ENCODE measurements at regions not wholly inside any gene's neighbourhood (a gene's known extent, or its start where the extent isn't known, plus 50 kb on each side); places are given as distances from the start of the nearest gene placed in this dataset.
"Not testable (repeated sequence)": the region's sequence is repeated elsewhere in the genome, so short reads cannot be mapped to it uniquely, and the experiment has no call there.

GRCh38 chr3:6468589-6468988, 392.3 kb upstream of the GRM7 start:
- no peak for DNase-seq

GRCh38 chr3:6471744-6472143, 389.2 kb upstream of the GRM7 start:
- no peak for DNase-seq

GRCh38 chr3:6490487-6491327, 370.2 kb upstream of the GRM7 start:
- DNase-seq, result not testable (repeated sequence)

- DNase-seq, result no peak
These were observed 369.1 kb upstream of the GRM7 start for GRCh38 chr3:6491768-6492167.

GRCh38 chr3:6492306-6492705, 368.6 kb upstream of the GRM7 start:
- DNase-seq, result no peak

GRCh38 chr3:6498944-6499343, 362.0 kb upstream of the GRM7 start:
- not testable (repeated sequence) for DNase-seq

- no peak for DNase-seq
These were observed 356.6 kb upstream of the GRM7 start for GRCh38 chr3:6504347-6504746.

- DNase-seq, result no peak
These were observed 356.1 kb upstream of the GRM7 start for GRCh38 chr3:6504834-6505233.

- DNase-seq, result no peak
These were observed 352.5 kb upstream of the GRM7 start for GRCh38 chr3:6508410-6508759.

- no peak for DNase-seq
These were observed 351.3 kb upstream of the GRM7 start for GRCh38 chr3:6509576-6509975.

- DNase-seq, result no peak
These were observed 350.2 kb upstream of the GRM7 start for GRCh38 chr3:6510713-6511112.

- no peak for DNase-seq
These were observed 348.6 kb upstream of the GRM7 start for GRCh38 chr3:6512172-6512800.

- no peak for DNase-seq
These were observed 344.8 kb upstream of the GRM7 start for GRCh38 chr3:6516143-6516542.

- DNase-seq, result no peak
These were observed 344.2 kb upstream of the GRM7 start for GRCh38 chr3:6516694-6517093.

GRCh38 chr3:6518709-6519345, 342.1 kb upstream of the GRM7 start:
- no peak for DNase-seq

GRCh38 chr3:6521369-6522113, 339.4 kb upstream of the GRM7 start:
- DNase-seq, result no peak

GRCh38 chr3:6522191-6522590, 338.7 kb upstream of the GRM7 start:
- DNase-seq, result no peak

GRCh38 chr3:6523043-6523442, 337.9 kb upstream of the GRM7 start:
- DNase-seq, result no peak

- DNase-seq, result no peak
These were observed 336.4 kb upstream of the GRM7 start for GRCh38 chr3:6524479-6524878.

GRCh38 chr3:6526321-6526720, 334.6 kb upstream of the GRM7 start:
- no peak for DNase-seq

GRCh38 chr3:6526861-6527260, 334.1 kb upstream of the GRM7 start:
- no peak for DNase-seq

GRCh38 chr3:6528951-6529350, 332.0 kb upstream of the GRM7 start:
- no peak for DNase-seq

GRCh38 chr3:6531153-6531552, 329.8 kb upstream of the GRM7 start:
- DNase-seq, result no peak

- DNase-seq, result no peak
These were observed 328.8 kb upstream of the GRM7 start for GRCh38 chr3:6532101-6532500.

All from activated CD4-positive, alpha-beta T cell treated with anti-CD3 and anti-CD28 coated beads, Interleukin-2, amount 50 U/mL, for 1 hour (primary cell).